Panc1 (cell line): ENCODE measurements at regions not wholly inside any gene's neighbourhood (a gene's known extent, or its start where the extent isn't known, plus 50 kb on each side); places are given as distances from the start of the nearest gene placed in this dataset.

Source experiments
- ATAC-seq: fragments of 200-7000 bp; cut with Tn5 transposase; 2 replicates; pipeline ENCODE4 v1.9.1; 2020; ENCODE audit warnings: mild to moderate bottlenecking, moderate library complexity
- BruUV-seq: library from RNA; stranded (reverse); fragments of 400-500 nt; replicated peaks from 2 replicates; lab custom pipeline; 2021; lab: Mats Ljungman, UMichigan
- CTCF ChIA-PET: fragments of 300-600 bp; sonication (Branson Sonifier 250); formaldehyde crosslinking; loops from one replicate; lab custom pipeline; 2022; ENCODE audit warnings: antibody characterized with exemption; lab: Charles Lee
- POLR2A ChIA-PET: fragments of 300-600 bp; sonication (Branson Sonifier 250); formaldehyde crosslinking; loops from one replicate; lab custom pipeline; 2022; ENCODE audit warnings: antibody characterized with exemption; lab: Charles Lee
- DNase-seq: peaks from one replicate; pipeline ENCODE4 v3.0.0-alpha.2; 2010; ENCODE audit warnings: low read depth, low spot score
- H3K27ac ChIP-seq: 2 replicates; pipeline ENCODE4 v1.5.1; 2011; ENCODE audit warnings: mild to moderate bottlenecking, low read length, inconsistent platforms
- H3K27me3 ChIP-seq: fragments of 200-500 bp; sonication (Bioruptor generic); 2 replicates; pipeline ENCODE4 v1.6.0; 2014; ENCODE audit warnings: low read length, inconsistent platforms; ENCODE audit not compliant: control insufficient read depth, insufficient read depth
- H3K36me3 ChIP-seq: fragments of 200-500 bp; sonication (Bioruptor generic); 2 replicates; pipeline ENCODE4 v1.5.1; 2014; ENCODE audit warnings: inconsistent platforms, mild to moderate bottlenecking, low read length, moderate library complexity; ENCODE audit not compliant: control insufficient read depth, insufficient read depth
- H3K4me1 ChIP-seq: 2 replicates; pipeline ENCODE4 v1.5.1; 2011; ENCODE audit warnings: inconsistent platforms, mild to moderate bottlenecking, low read length, moderate library complexity; ENCODE audit not compliant: control insufficient read depth, insufficient read depth
- H3K4me3 ChIP-seq, 2 experiments: 2 replicates each; pipeline ENCODE4 v1.5.1; 2011 to 2012; ENCODE audit warnings: low read depth in 2 of 2, low read length in 2 of 2, mild to moderate bottlenecking in 2 of 2, inconsistent platforms in 1 of 2, moderate library complexity in 1 of 2
- H3K9me3 ChIP-seq: fragments of 200-500 bp; sonication (Bioruptor generic); 2 replicates; pipeline ENCODE4 v1.5.1; 2014; ENCODE audit warnings: low read depth, mild to moderate bottlenecking, inconsistent platforms, low read length, moderate library complexity; ENCODE audit not compliant: control insufficient read depth, insufficient read depth
- CTCF ChIP-seq: fragments of 450-650 bp; IDR thresholded peaks from 2 replicates; pipeline ENCODE4 v1.5.1; 2017; ENCODE audit warnings: mild to moderate bottlenecking
- POLR2AphosphoS5 ChIP-seq: IDR thresholded peaks from 2 replicates; pipeline ENCODE4 v1.6.1; 2012; ENCODE audit warnings: mild to moderate bottlenecking, low read depth, low read length, moderate library complexity
- REST ChIP-seq, 2 experiments: IDR thresholded peaks; 2 replicates each; pipeline ENCODE4 v1.6.1; 2011 to 2012; ENCODE audit warnings: low read depth in 2 of 2, control low read depth in 1 of 2, low read length in 1 of 2, mild to moderate bottlenecking in 1 of 2, moderate library complexity in 1 of 2; ENCODE audit not compliant: insufficient read depth in 1 of 2
- SIN3A ChIP-seq: IDR thresholded peaks from 2 replicates; pipeline ENCODE4 v1.6.1; 2012; ENCODE audit warnings: low read depth, mild to moderate bottlenecking, low read length, moderate library complexity, borderline replicate concordance; ENCODE audit not compliant: insufficient read depth
- TCF7L2 ChIP-seq: IDR thresholded peaks from 2 replicates; pipeline ENCODE4 v1.6.1; 2011; ENCODE audit warnings: mild to moderate bottlenecking, low read depth, low read length, inconsistent platforms
- in situ Hi-C: cut with HindIII; loops from 2 replicates; pipeline ENCODE4 v1.10.0; 2016; ENCODE audit warnings: low sequenced_read_pairs, low pct_unique_long_range_greater_than_20kb
- intact Hi-C: fragments of 100-400 bp; cut with micrococcal nuclease; formaldehyde crosslinking; loops from one replicate; pipeline ENCODE4 v1.10.0; 2022; ENCODE audit not compliant: unreplicated experiment

GRCh38 chr2:10993001-10993481, 81.3 kb downstream of the KCNF1 start:
- H3K36me3 ChIP-seq = no peaks in the 10 kb centered on the region
- H3K27me3 ChIP-seq = no peaks in the 10 kb centered on the region; the same call in none of the 2 replicates
- TF ChIP-seq CTCF (no peak), TCF7L2 (no peak), SIN3A (no peak), REST (IDR thresholded peaks at IDR 0.05; ENCODE audit: insufficient read depth in 1 of 2, low read depth in 2 of 2, low read length in 1 of 2) (no peak), POLR2AphosphoS5 (no peak)
- no peaks in the 10 kb centered on the region for H3K9me3 ChIP-seq
- DNase-seq (no peak), ATAC-seq (peak; percentile 58; the same call in 1 of the 2 replicates)
- in situ Hi-C loops = no loop called here
- POLR2A ChIA-PET = no interaction called here
- intact Hi-C loops = no loop called here
- H3K4me1 ChIP-seq = no peaks in the 10 kb centered on the region
- no TSS peak for BruUV-seq
- no peak overlapping the region for H3K4me3 ChIP-seq
- CTCF ChIA-PET = no interaction called here
- H3K27ac ChIP-seq = no peak overlapping the region

GRCh38 chr2:10995366-10995970, 83.7 kb downstream of the KCNF1 start:
- no peak for ATAC-seq
- Histone ChIP-seq H3K36me3 (no peaks in the 10 kb centered on the region), H3K9me3 (no peaks in the 10 kb centered on the region), H3K27me3 (no peaks in the 10 kb centered on the region; the same call in none of the 2 replicates), H3K27ac (no peak overlapping the region), H3K4me1 (no peaks in the 10 kb centered on the region), H3K4me3 (no peak overlapping the region)
- DNase-seq = no peak
- TF ChIP-seq CTCF (no peak), TCF7L2 (no peak), POLR2AphosphoS5 (no peak), SIN3A (no peak), REST (IDR thresholded peaks at IDR 0.05; ENCODE audit: insufficient read depth in 1 of 2, low read depth in 2 of 2, low read length in 1 of 2) (no peak)
- no TSS peak for BruUV-seq
- CTCF ChIA-PET = no interaction called here
- in situ Hi-C loops = no loop called here
- POLR2A ChIA-PET = no interaction called here
- intact Hi-C loops = no loop called here
